ENCODE measurements at regions not wholly inside any gene's neighbourhood (a gene's known extent, or its start where the extent isn't known, plus 50 kb on each side); places are given as distances from the start of the nearest gene placed in this dataset.
"Not testable (repeated sequence)": the region's sequence is repeated elsewhere in the genome, so short reads cannot be mapped to it uniquely, and the experiment has no call there.

GRCh38 chrX:88244066-88244465 is 503.0 kb upstream of the CPXCR1 start:
- Histone ChIP-seq H3K27ac (no peak overlapping the region), H3K4me3 (no peak overlapping the region), H3K9me3 (no peaks in the 10 kb centered on the region), H3K36me3 (no peaks in the 10 kb centered on the region), H3K27me3 (no peaks in the 10 kb centered on the region), H3K4me1 (no peaks in the 10 kb centered on the region)
- DNase-seq (ENCODE audit: low spot score in 2 of 2), result no peak
- WGBS, 2 donors, result 43 to 50% methylated on average over 1 of the region's 1 CpG
- TF ChIP-seq, protein P1, sequence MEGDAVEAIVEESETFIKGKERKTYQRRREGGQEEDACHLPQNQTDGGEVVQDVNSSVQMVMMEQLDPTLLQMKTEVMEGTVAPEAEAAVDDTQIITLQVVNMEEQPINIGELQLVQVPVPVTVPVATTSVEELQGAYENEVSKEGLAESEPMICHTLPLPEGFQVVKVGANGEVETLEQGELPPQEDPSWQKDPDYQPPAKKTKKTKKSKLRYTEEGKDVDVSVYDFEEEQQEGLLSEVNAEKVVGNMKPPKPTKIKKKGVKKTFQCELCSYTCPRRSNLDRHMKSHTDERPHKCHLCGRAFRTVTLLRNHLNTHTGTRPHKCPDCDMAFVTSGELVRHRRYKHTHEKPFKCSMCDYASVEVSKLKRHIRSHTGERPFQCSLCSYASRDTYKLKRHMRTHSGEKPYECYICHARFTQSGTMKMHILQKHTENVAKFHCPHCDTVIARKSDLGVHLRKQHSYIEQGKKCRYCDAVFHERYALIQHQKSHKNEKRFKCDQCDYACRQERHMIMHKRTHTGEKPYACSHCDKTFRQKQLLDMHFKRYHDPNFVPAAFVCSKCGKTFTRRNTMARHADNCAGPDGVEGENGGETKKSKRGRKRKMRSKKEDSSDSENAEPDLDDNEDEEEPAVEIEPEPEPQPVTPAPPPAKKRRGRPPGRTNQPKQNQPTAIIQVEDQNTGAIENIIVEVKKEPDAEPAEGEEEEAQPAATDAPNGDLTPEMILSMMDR (IDR thresholded peaks at IDR 0.05), result no peak
- TF ChIP-seq POLR2A (IDR thresholded peaks at IDR 0.05) (no peak), EP300 (IDR thresholded peaks at IDR 0.05) (no peak)

- no peak overlapping the region for H3K4me3 ChIP-seq
- H3K4me1 ChIP-seq, result no peaks in the 10 kb centered on the region
- 76 to 92% methylated on average over 1 of the region's 1 CpG for WGBS, 2 donors
- H3K27me3 ChIP-seq, result no peaks in the 10 kb centered on the region
- DNase-seq (ENCODE audit: low spot score in 2 of 2), result no peak
- no peak overlapping the region for H3K27ac ChIP-seq
- no peak for TF ChIP-seq POLR2A (IDR thresholded peaks at IDR 0.05)
- TF ChIP-seq, protein P1 (IDR thresholded peaks at IDR 0.05), result no peak
- no peak for TF ChIP-seq EP300 (IDR thresholded peaks at IDR 0.05)
- H3K9me3 ChIP-seq, result no peaks in the 10 kb centered on the region
- no peaks in the 10 kb centered on the region for H3K36me3 ChIP-seq
Observed at GRCh38 chrX:88284844-88285243, 462.2 kb upstream of the CPXCR1 start.

DNA sequence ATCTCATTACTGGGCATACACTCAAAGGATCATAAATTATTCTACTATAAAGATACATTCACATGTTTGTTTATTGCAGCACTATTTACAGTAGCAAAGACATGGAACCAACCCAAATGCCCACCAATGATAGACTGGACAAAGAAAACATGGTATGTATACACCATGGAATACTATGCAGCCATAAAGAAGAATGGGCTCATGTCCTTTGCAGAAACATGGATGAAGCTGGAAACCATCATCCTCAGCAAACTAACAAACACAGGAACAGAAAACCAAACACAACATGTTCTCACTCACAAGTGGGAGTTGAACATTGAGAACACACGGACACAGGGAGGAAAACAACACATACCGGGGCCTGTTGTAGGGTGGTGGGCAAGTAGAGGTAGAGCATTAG is 433.1 kb upstream of the CPXCR1 start:
- H3K9me3 ChIP-seq; H3K36me3 ChIP-seq; H3K27ac ChIP-seq; H3K27me3 ChIP-seq; DNase-seq (ENCODE audit: low spot score in 2 of 2); H3K4me1 ChIP-seq; H3K4me3 ChIP-seq: not testable (repeated sequence)
- WGBS, 2 donors, result 96 to 100% methylated on average over 2 of the region's 2 CpGs

GRCh38 chrX:88325634-88326033 is 421.4 kb upstream of the CPXCR1 start:
- no peaks in the 10 kb centered on the region for H3K4me1 ChIP-seq
- DNase-seq (ENCODE audit: low spot score in 2 of 2), result no peak
- no peaks in the 10 kb centered on the region for H3K9me3 ChIP-seq
- no peaks in the 10 kb centered on the region for H3K36me3 ChIP-seq
- no peak for TF ChIP-seq EP300 (IDR thresholded peaks at IDR 0.05)
- TF ChIP-seq, protein P1 (IDR thresholded peaks at IDR 0.05), result no peak
- no peak for TF ChIP-seq POLR2A (IDR thresholded peaks at IDR 0.05)
- WGBS, 2 donors, result 70 to 82% methylated on average over 1 of the region's 1 CpG
- H3K27ac ChIP-seq, result no peak overlapping the region
- H3K27me3 ChIP-seq, result no peaks in the 10 kb centered on the region
- H3K4me3 ChIP-seq, result no peak overlapping the region

- Histone ChIP-seq H3K27ac (no peak overlapping the region), H3K4me1 (no peaks in the 10 kb centered on the region), H3K36me3 (no peaks in the 10 kb centered on the region), H3K9me3 (no peaks in the 10 kb centered on the region), H3K4me3 (no peak overlapping the region), H3K27me3 (no peaks in the 10 kb centered on the region)
- WGBS, 2 donors, result 24 to 45% methylated on average over 2 of the region's 2 CpGs
- no peak for DNase-seq (ENCODE audit: low spot score in 2 of 2)
- no peak for TF ChIP-seq EP300 (IDR thresholded peaks at IDR 0.05)
- TF ChIP-seq, protein P1 (IDR thresholded peaks at IDR 0.05), result no peak
- TF ChIP-seq POLR2A (IDR thresholded peaks at IDR 0.05), result no peak
Observed at GRCh38 chrX:88355252-88355651, 391.8 kb upstream of the CPXCR1 start.

DNA sequence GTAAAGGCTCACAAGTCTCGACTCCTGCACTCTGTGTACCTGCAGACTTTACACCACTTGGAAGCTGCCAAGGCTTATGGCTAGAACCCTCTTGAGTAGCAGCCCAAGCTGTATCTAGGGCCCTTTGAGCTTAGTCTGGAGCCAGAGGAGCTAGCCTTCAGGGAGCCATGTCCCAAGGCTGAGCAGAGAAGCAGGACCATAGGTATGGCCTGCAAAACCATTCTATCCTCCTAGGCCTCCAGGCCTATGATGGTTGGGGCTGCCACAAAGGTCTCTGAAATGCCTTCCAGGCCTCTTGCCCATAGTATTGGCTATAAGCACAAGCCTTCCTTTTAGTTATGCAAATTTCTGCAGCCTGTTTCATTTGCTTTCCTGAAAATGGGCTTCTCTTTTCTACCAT is 380.7 kb upstream of the CPXCR1 start:
- H3K4me3 ChIP-seq, result no peak overlapping the region
- H3K27me3 ChIP-seq, result no peaks in the 10 kb centered on the region
- no peak for DNase-seq (ENCODE audit: low spot score in 2 of 2)
- no peak overlapping the region for H3K27ac ChIP-seq
- no peaks in the 10 kb centered on the region for H3K36me3 ChIP-seq
- TF ChIP-seq POLR2A (IDR thresholded peaks at IDR 0.05), result no peak
- TF ChIP-seq EP300 (IDR thresholded peaks at IDR 0.05), result no peak
- TF ChIP-seq, protein P1 (IDR thresholded peaks at IDR 0.05), result no peak
- no peaks in the 10 kb centered on the region for H3K4me1 ChIP-seq
- peaks cover 0 to 4% (median 0%) of the 10 kb centered on the region in 4 donors for H3K9me3 ChIP-seq
- 90 to 100% methylated on average over 1 of the region's 1 CpG for WGBS, 2 donors

Measured in tibial nerve (tissue), 4 donors.